Large intestine (tissue), 3 donors: ENCODE measurements at regions not wholly inside any gene's neighbourhood (a gene's known extent, or its start where the extent isn't known, plus 50 kb on each side); places are given as distances from the start of the nearest gene placed in this dataset.
A peak's percentile ranks its signal among the peaks of the same experiment; 100 is the strongest.
"Not testable (repeated sequence)": the region's sequence is repeated elsewhere in the genome, so short reads cannot be mapped to it uniquely, and the experiment has no call there.

Experiments used
- DNase-seq, 2 donors: peaks; one replicate each; pipeline versions ENCODE4 v3.0.0 to v3.0.0-alpha.2; 2013
- H3K27ac ChIP-seq: one replicate; pipeline ENCODE4 v1.5.1; 2013; ENCODE audit warnings: low read length
- H3K27me3 ChIP-seq: 2 replicates; pipeline ENCODE4 v1.6.1; 2013; ENCODE audit warnings: low read length; ENCODE audit not compliant: control insufficient read depth, insufficient read depth
- H3K36me3 ChIP-seq: 2 replicates; pipeline ENCODE4 v1.6.1; 2013; ENCODE audit warnings: low read length; ENCODE audit not compliant: control insufficient read depth, insufficient read depth
- H3K4me1 ChIP-seq: one replicate; pipeline ENCODE4 v1.6.1; 2013; ENCODE audit warnings: low read length; ENCODE audit not compliant: control insufficient read depth, insufficient read depth
- H3K4me3 ChIP-seq: one replicate; pipeline ENCODE4 v1.5.1; 2013; ENCODE audit warnings: low read length
- H3K9me3 ChIP-seq: one replicate; pipeline ENCODE4 v1.6.1; 2013; ENCODE audit warnings: mild to moderate bottlenecking, low read depth, low read length, moderate library complexity; ENCODE audit not compliant: control insufficient read depth
- WGBS: methylation state at CpG from one replicate; pipeline ENCODE4 v1.1.5; 2013; ENCODE audit warnings: low lambda C conversion rate; ENCODE audit not compliant: insufficient coverage; 5-methylcytosine and 5-hydroxymethylcytosine counted together

GRCh38 chr2:44083054-44083453 lies 85.6 kb upstream of the PPM1B start:
- no peak overlapping the region for H3K27ac ChIP-seq
- WGBS: no CpG with 5 or more reads among the region's 4 CpGs
- no peak for DNase-seq

GRCh38 chr2:44084850-44085249 lies 83.8 kb upstream of the PPM1B start:
- no peaks in the 10 kb centered on the region for H3K27me3 ChIP-seq
- no CpG with 5 or more reads among the region's 5 CpGs for WGBS
- no peaks in the 10 kb centered on the region for H3K9me3 ChIP-seq
- H3K36me3 ChIP-seq: no peaks in the 10 kb centered on the region
- no peak for DNase-seq
- no peak overlapping the region for H3K27ac ChIP-seq
- no peak overlapping the region for H3K4me3 ChIP-seq
- peaks cover 9% of the 10 kb centered on the region for H3K4me1 ChIP-seq

More at GRCh38 chr2:44083054-44083453, 85.6 kb upstream of the PPM1B start:
- Histone ChIP-seq H3K9me3 (no peaks in the 10 kb centered on the region), H3K36me3 (no peaks in the 10 kb centered on the region), H3K4me1 (peaks cover 6% of the 10 kb centered on the region), H3K4me3 (no peak overlapping the region), H3K27me3 (no peaks in the 10 kb centered on the region)

- no CpG with 5 or more reads among the region's 12 CpGs for WGBS
- Histone ChIP-seq H3K36me3 (no peaks in the 10 kb centered on the region), H3K27ac (no peak overlapping the region), H3K9me3 (no peaks in the 10 kb centered on the region), H3K4me3 (peak overlapping the region; percentile 57), H3K4me1 (peaks cover 9% of the 10 kb centered on the region), H3K27me3 (no peaks in the 10 kb centered on the region)
- DNase-seq: no peak
Observed at GRCh38 chr2:44086629-44087028, 82.0 kb upstream of the PPM1B start.

GRCh38 chr2:44087036-44087713 lies 81.5 kb upstream of the PPM1B start:
- DNase-seq: peak; percentile 78 to 84
- H3K36me3 ChIP-seq: no peaks in the 10 kb centered on the region
- no CpG with 5 or more reads among the region's 29 CpGs for WGBS
- H3K27ac ChIP-seq: peak overlapping the region; percentile 97
- H3K27me3 ChIP-seq: no peaks in the 10 kb centered on the region
- H3K4me3 ChIP-seq: peak overlapping the region; percentile 57
- H3K9me3 ChIP-seq: no peaks in the 10 kb centered on the region
- peaks cover 9% of the 10 kb centered on the region for H3K4me1 ChIP-seq

- no CpG with 5 or more reads among the region's 4 CpGs for WGBS
- H3K4me1 ChIP-seq: peaks cover 9% of the 10 kb centered on the region
- H3K27me3 ChIP-seq: no peaks in the 10 kb centered on the region
- H3K9me3 ChIP-seq: no peaks in the 10 kb centered on the region
- peak overlapping the region; percentile 97 for H3K27ac ChIP-seq
- DNase-seq: peak; percentile 86 to 96
- H3K36me3 ChIP-seq: no peaks in the 10 kb centered on the region
- H3K4me3 ChIP-seq: peak overlapping the region; percentile 57
Observed at GRCh38 chr2:44087714-44088092, 81.0 kb upstream of the PPM1B start.

GRCh38 chr2:44092519-44092918 lies 76.2 kb upstream of the PPM1B start:
- WGBS: 100% methylated on average over 1 of the region's 5 CpGs

GRCh38 chr2:44093970-44094369 lies 74.7 kb upstream of the PPM1B start:
- H3K9me3 ChIP-seq: peaks cover 3% of the 10 kb centered on the region
- no CpG with 5 or more reads among the region's 3 CpGs for WGBS

More at GRCh38 chr2:44092519-44092918, 76.2 kb upstream of the PPM1B start:
- not testable (repeated sequence) for H3K4me1 ChIP-seq, H3K36me3 ChIP-seq, H3K9me3 ChIP-seq, H3K27ac ChIP-seq, H3K27me3 ChIP-seq, H3K4me3 ChIP-seq, DNase-seq

GRCh38 chr2:44097322-44097907 lies 71.3 kb upstream of the PPM1B start:
- peak in 1 of 2 donors; percentile 40 for DNase-seq
- WGBS: no CpG with 5 or more reads among the region's 6 CpGs
- H3K36me3 ChIP-seq: no peaks in the 10 kb centered on the region
- H3K27me3 ChIP-seq: no peaks in the 10 kb centered on the region
- H3K9me3 ChIP-seq: peaks cover 3% of the 10 kb centered on the region
- H3K27ac ChIP-seq: no peak overlapping the region
- H3K4me1 ChIP-seq: peaks cover 18% of the 10 kb centered on the region
- H3K4me3 ChIP-seq: no peak overlapping the region

More at GRCh38 chr2:44093970-44094369, 74.7 kb upstream of the PPM1B start:
- Histone ChIP-seq H3K4me1 (peaks cover 9% of the 10 kb centered on the region), H3K4me3 (no peak overlapping the region), H3K27me3 (no peaks in the 10 kb centered on the region), H3K27ac (no peak overlapping the region), H3K36me3 (no peaks in the 10 kb centered on the region)
- DNase-seq: no peak

GRCh38 chr2:44098050-44098449 lies 70.6 kb upstream of the PPM1B start:
- H3K27me3 ChIP-seq: no peaks in the 10 kb centered on the region
- peaks cover 3% of the 10 kb centered on the region for H3K9me3 ChIP-seq
- DNase-seq: no peak
- peaks cover 18% of the 10 kb centered on the region for H3K4me1 ChIP-seq
- H3K36me3 ChIP-seq: no peaks in the 10 kb centered on the region
- no peak overlapping the region for H3K4me3 ChIP-seq
- no peak overlapping the region for H3K27ac ChIP-seq
- WGBS: 40% methylated on average over 1 of the region's 3 CpGs

- DNase-seq: peak; percentile 60 to 82
- Histone ChIP-seq H3K4me1 (peaks cover 18% of the 10 kb centered on the region), H3K27ac (no peak overlapping the region), H3K27me3 (no peaks in the 10 kb centered on the region), H3K4me3 (no peak overlapping the region), H3K36me3 (no peaks in the 10 kb centered on the region), H3K9me3 (no peaks in the 10 kb centered on the region)
- 60% methylated on average over 2 of the region's 6 CpGs for WGBS
Observed at GRCh38 chr2:44098891-44099290, 69.8 kb upstream of the PPM1B start.

- Histone ChIP-seq H3K27ac (no peak overlapping the region), H3K9me3 (no peaks in the 10 kb centered on the region), H3K36me3 (no peaks in the 10 kb centered on the region), H3K4me3 (no peak overlapping the region), H3K27me3 (no peaks in the 10 kb centered on the region), H3K4me1 (peaks cover 18% of the 10 kb centered on the region)
- WGBS: no CpG with 5 or more reads among the region's 3 CpGs
- DNase-seq: peak; percentile 15 to 22
Observed at GRCh38 chr2:44100351-44100750, 68.3 kb upstream of the PPM1B start.
